ENCODE measurements at regions not wholly inside any gene's neighbourhood (a gene's known extent, or its start where the extent isn't known, plus 50 kb on each side); places are given as distances from the start of the nearest gene placed in this dataset.

GRCh38 chr15:94791510-94791909 lies 560.1 kb downstream of the MCTP2 start:
- peaks cover 3% of the 10 kb centered on the region for H3K27me3 Mint-ChIP-seq
- H3K36me3 Mint-ChIP-seq (ENCODE audit: low read depth), result no peaks in the 10 kb centered on the region
- DNase-seq (no peak), ATAC-seq (no peak)
- H3K4me1 Mint-ChIP-seq, result no peaks in the 10 kb centered on the region
- peaks cover 11% of the 10 kb centered on the region for H3K9me3 Mint-ChIP-seq
- H3K4me3 Mint-ChIP-seq, result no peak overlapping the region
- no peak overlapping the region for H3K27ac Mint-ChIP-seq

- no peak overlapping the region for H3K4me3 Mint-ChIP-seq
- H3K36me3 Mint-ChIP-seq (ENCODE audit: low read depth), result no peaks in the 10 kb centered on the region
- H3K27me3 Mint-ChIP-seq, result peaks cover 3% of the 10 kb centered on the region
- H3K4me1 Mint-ChIP-seq, result no peaks in the 10 kb centered on the region
- no peak overlapping the region for H3K27ac Mint-ChIP-seq
- DNase-seq (no peak), ATAC-seq (no peak)
- peaks cover 11% of the 10 kb centered on the region for H3K9me3 Mint-ChIP-seq
Observed at GRCh38 chr15:94792196-94792595, 560.8 kb downstream of the MCTP2 start.

- H3K27me3 Mint-ChIP-seq, result peaks cover 3% of the 10 kb centered on the region
- DNase-seq (no peak), ATAC-seq (no peak)
- no peak overlapping the region for H3K4me3 Mint-ChIP-seq
- no peaks in the 10 kb centered on the region for H3K4me1 Mint-ChIP-seq
- peaks cover 5% of the 10 kb centered on the region for H3K9me3 Mint-ChIP-seq
- H3K27ac Mint-ChIP-seq, result no peak overlapping the region
- no peaks in the 10 kb centered on the region for H3K36me3 Mint-ChIP-seq (ENCODE audit: low read depth)
Observed at GRCh38 chr15:94793207-94793606, 561.8 kb downstream of the MCTP2 start.

- Mint-ChIP-seq H3K4me3 (no peak overlapping the region), H3K9me3 (peaks cover under 1% of the 10 kb centered on the region), H3K36me3 (ENCODE audit: low read depth) (no peaks in the 10 kb centered on the region), H3K4me1 (no peaks in the 10 kb centered on the region), H3K27me3 (peaks cover 3% of the 10 kb centered on the region), H3K27ac (no peak overlapping the region)
- DNase-seq (no peak), ATAC-seq (no peak)
Observed at GRCh38 chr15:94793641-94794040, 562.3 kb downstream of the MCTP2 start.

GRCh38 chr15:94804613-94805012 lies 573.3 kb downstream of the MCTP2 start:
- DNase-seq (no peak), ATAC-seq (no peak)
- H3K4me1 Mint-ChIP-seq, result no peaks in the 10 kb centered on the region
- H3K27me3 Mint-ChIP-seq, result peaks cover 5% of the 10 kb centered on the region
- H3K9me3 Mint-ChIP-seq, result peaks cover 9% of the 10 kb centered on the region
- no peak overlapping the region for H3K27ac Mint-ChIP-seq
- no peaks in the 10 kb centered on the region for H3K36me3 Mint-ChIP-seq (ENCODE audit: low read depth)
- no peak overlapping the region for H3K4me3 Mint-ChIP-seq

GRCh38 chr15:94815110-94815731 lies 583.9 kb downstream of the MCTP2 start:
- no peaks in the 10 kb centered on the region for H3K4me1 Mint-ChIP-seq
- H3K27ac Mint-ChIP-seq, result no peak overlapping the region
- ATAC-seq (no peak), DNase-seq (no peak)
- H3K9me3 Mint-ChIP-seq, result no peaks in the 10 kb centered on the region
- no peaks in the 10 kb centered on the region for H3K27me3 Mint-ChIP-seq
- H3K36me3 Mint-ChIP-seq (ENCODE audit: low read depth), result no peaks in the 10 kb centered on the region
- no peak overlapping the region for H3K4me3 Mint-ChIP-seq

GRCh38 chr15:94815914-94816313 lies 584.6 kb downstream of the MCTP2 start:
- Mint-ChIP-seq H3K4me3 (no peak overlapping the region), H3K27me3 (peaks cover 2% of the 10 kb centered on the region), H3K27ac (no peak overlapping the region), H3K36me3 (ENCODE audit: low read depth) (no peaks in the 10 kb centered on the region), H3K9me3 (no peaks in the 10 kb centered on the region), H3K4me1 (no peaks in the 10 kb centered on the region)
- ATAC-seq (no peak), DNase-seq (no peak)

GRCh38 chr15:94829887-94830884 lies 598.8 kb downstream of the MCTP2 start:
- DNase-seq (no peak), ATAC-seq (no peak)
- Mint-ChIP-seq H3K36me3 (ENCODE audit: low read depth) (no peaks in the 10 kb centered on the region), H3K27ac (no peak overlapping the region), H3K4me1 (no peaks in the 10 kb centered on the region), H3K4me3 (no peak overlapping the region), H3K9me3 (peaks cover under 1% of the 10 kb centered on the region), H3K27me3 (peaks cover under 1% of the 10 kb centered on the region)

- no peak overlapping the region for H3K4me3 Mint-ChIP-seq
- DNase-seq (no peak), ATAC-seq (no peak)
- peaks cover 3% of the 10 kb centered on the region for H3K27me3 Mint-ChIP-seq
- no peaks in the 10 kb centered on the region for H3K36me3 Mint-ChIP-seq (ENCODE audit: low read depth)
- peaks cover 4% of the 10 kb centered on the region for H3K9me3 Mint-ChIP-seq
- H3K4me1 Mint-ChIP-seq, result no peaks in the 10 kb centered on the region
- H3K27ac Mint-ChIP-seq, result no peak overlapping the region
Observed at GRCh38 chr15:94834000-94834399, 602.6 kb downstream of the MCTP2 start.

GRCh38 chr15:94834494-94834893 lies 603.1 kb downstream of the MCTP2 start:
- ATAC-seq, result no peak
- Mint-ChIP-seq H3K27me3 (peaks cover 3% of the 10 kb centered on the region), H3K36me3 (ENCODE audit: low read depth) (no peaks in the 10 kb centered on the region), H3K4me1 (no peaks in the 10 kb centered on the region), H3K27ac (no peak overlapping the region), H3K4me3 (no peak overlapping the region), H3K9me3 (peaks cover 4% of the 10 kb centered on the region)
- no peak for DNase-seq

- H3K4me1 Mint-ChIP-seq, result no peaks in the 10 kb centered on the region
- no peak overlapping the region for H3K27ac Mint-ChIP-seq
- DNase-seq (no peak), ATAC-seq (no peak)
- H3K36me3 Mint-ChIP-seq (ENCODE audit: low read depth), result no peaks in the 10 kb centered on the region
- no peak overlapping the region for H3K4me3 Mint-ChIP-seq
- H3K27me3 Mint-ChIP-seq, result peaks cover 20% of the 10 kb centered on the region
- peaks cover 11% of the 10 kb centered on the region for H3K9me3 Mint-ChIP-seq
Observed at GRCh38 chr15:94838281-94838680, 606.9 kb downstream of the MCTP2 start.

- H3K9me3 Mint-ChIP-seq, result peaks cover 7% of the 10 kb centered on the region
- ATAC-seq, result no peak
- DNase-seq, result no peak
Observed at GRCh38 chr15:94840794-94841783, 609.7 kb downstream of the MCTP2 start.

GRCh38 chr15:94843060-94843459 lies 611.7 kb downstream of the MCTP2 start:
- DNase-seq (no peak), ATAC-seq (no peak)
- H3K36me3 Mint-ChIP-seq (ENCODE audit: low read depth), result no peaks in the 10 kb centered on the region
- no peak overlapping the region for H3K4me3 Mint-ChIP-seq
- peaks cover 18% of the 10 kb centered on the region for H3K9me3 Mint-ChIP-seq
- H3K27me3 Mint-ChIP-seq, result peaks cover 55% of the 10 kb centered on the region
- no peak overlapping the region for H3K27ac Mint-ChIP-seq
- peaks cover 9% of the 10 kb centered on the region for H3K4me1 Mint-ChIP-seq

More at GRCh38 chr15:94840794-94841783, 609.7 kb downstream of the MCTP2 start:
- Mint-ChIP-seq H3K36me3 (ENCODE audit: low read depth) (no peaks in the 10 kb centered on the region), H3K4me1 (peaks cover 9% of the 10 kb centered on the region), H3K27ac (no peak overlapping the region), H3K4me3 (no peak overlapping the region), H3K27me3 (peaks cover 39% of the 10 kb centered on the region)

GRCh38 chr15:94844198-94844537 lies 612.8 kb downstream of the MCTP2 start:
- Mint-ChIP-seq H3K9me3 (peaks cover 22% of the 10 kb centered on the region), H3K27me3 (peaks cover 55% of the 10 kb centered on the region), H3K27ac (no peak overlapping the region), H3K4me1 (peaks cover 9% of the 10 kb centered on the region), H3K4me3 (no peak overlapping the region), H3K36me3 (ENCODE audit: low read depth) (no peaks in the 10 kb centered on the region)
- ATAC-seq (no peak), DNase-seq (no peak)

Measured in activated naive CD8-positive, alpha-beta T cell treated with anti-CD3 and anti-CD28 coated beads, Interleukin-2, amount 50 U/mL, for 24 hours (primary cell).